Muscle layer of colon (tissue), 2 donors: ENCODE measurements at regions not wholly inside any gene's neighbourhood (a gene's known extent, or its start where the extent isn't known, plus 50 kb on each side); places are given as distances from the start of the nearest gene placed in this dataset.
"Not testable (repeated sequence)": the region's sequence is repeated elsewhere in the genome, so short reads cannot be mapped to it uniquely, and the experiment has no call there.

Source experiments
- H3K27ac ChIP-seq: one replicate; pipeline ENCODE4 v1.7.0; 2013; ENCODE audit warnings: low read depth, mild to moderate bottlenecking, low read length, moderate library complexity
- H3K27me3 ChIP-seq, 2 donors: one replicate each; pipeline ENCODE4 v1.7.0; 2013; ENCODE audit warnings: low read length in 2 of 2, mild to moderate bottlenecking in 2 of 2; ENCODE audit not compliant: insufficient read depth in 2 of 2, control insufficient read depth in 1 of 2
- H3K36me3 ChIP-seq: one replicate; pipeline ENCODE4 v1.7.0; 2013; ENCODE audit warnings: mild to moderate bottlenecking, low read length; ENCODE audit not compliant: insufficient read depth
- H3K4me1 ChIP-seq: one replicate; pipeline ENCODE4 v1.7.0; 2013; ENCODE audit warnings: mild to moderate bottlenecking, low read length; ENCODE audit not compliant: insufficient read depth
- H3K4me3 ChIP-seq, 2 donors: one replicate each; pipeline ENCODE4 v1.7.0; 2013; ENCODE audit warnings: low read length in 2 of 2, low read depth in 1 of 2, mild to moderate bottlenecking in 1 of 2, moderate library complexity in 1 of 2
- H3K9ac ChIP-seq: one replicate; pipeline ENCODE4 v1.7.0; 2013; ENCODE audit warnings: low read length
- H3K9me3 ChIP-seq: one replicate; pipeline ENCODE4 v1.7.0; 2013; ENCODE audit warnings: mild to moderate bottlenecking, low read length
- donor health status: abdominal sarcoma.
- donor health status: Adenocarcinoma of cecum.

- H3K9ac ChIP-seq, result no peak overlapping the region
- no peaks in the 10 kb centered on the region for H3K27me3 ChIP-seq
- H3K4me1 ChIP-seq, result peaks cover 4% of the 10 kb centered on the region
- H3K27ac ChIP-seq, result no peak overlapping the region
- no peak overlapping the region for H3K4me3 ChIP-seq
- H3K36me3 ChIP-seq, result no peaks in the 10 kb centered on the region
- H3K9me3 ChIP-seq, result no peaks in the 10 kb centered on the region
These were observed 137.8 kb upstream of the LRATD1 start for GRCh38 chr2:14494759-14495158.

GRCh38 chr2:14501061-14501460 lies 131.5 kb upstream of the LRATD1 start:
- no peaks in the 10 kb centered on the region for H3K4me1 ChIP-seq
- H3K9ac ChIP-seq, result no peak overlapping the region
- no peaks in the 10 kb centered on the region for H3K9me3 ChIP-seq
- H3K27ac ChIP-seq, result no peak overlapping the region
- no peak overlapping the region for H3K4me3 ChIP-seq
- no peaks in the 10 kb centered on the region for H3K36me3 ChIP-seq
- H3K27me3 ChIP-seq, result no peaks in the 10 kb centered on the region

DNA sequence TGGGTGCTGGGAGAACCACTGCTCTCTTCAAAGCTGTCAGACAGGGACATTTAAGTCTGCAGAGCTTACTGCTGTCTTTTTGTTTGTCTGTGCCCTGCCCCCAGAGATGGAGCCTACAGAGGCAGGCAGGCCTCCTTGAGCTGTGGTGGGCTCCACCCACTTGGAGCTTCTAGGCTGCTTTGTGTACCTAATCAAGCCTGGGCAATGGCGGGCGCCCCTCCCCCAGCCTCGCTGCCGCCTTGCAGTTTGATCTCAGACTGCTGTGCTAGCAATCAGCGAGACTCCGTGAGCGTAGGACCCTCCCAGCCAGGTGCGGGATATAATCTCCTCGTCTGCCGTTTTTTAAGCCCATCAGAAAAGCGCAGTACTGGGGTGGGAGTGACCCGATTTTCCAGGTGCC lies 125.6 kb upstream of the LRATD1 start:
- not testable (repeated sequence) for H3K4me3 ChIP-seq, H3K9me3 ChIP-seq, H3K27ac ChIP-seq, H3K4me1 ChIP-seq, H3K36me3 ChIP-seq, H3K9ac ChIP-seq, H3K27me3 ChIP-seq

- Histone ChIP-seq H3K4me3 (no peak overlapping the region), H3K4me1 (no peaks in the 10 kb centered on the region), H3K36me3 (no peaks in the 10 kb centered on the region), H3K9me3 (no peaks in the 10 kb centered on the region), H3K27me3 (no peaks in the 10 kb centered on the region), H3K9ac (no peak overlapping the region), H3K27ac (no peak overlapping the region)
These were observed 121.0 kb upstream of the LRATD1 start for GRCh38 chr2:14511541-14511940.

DNA sequence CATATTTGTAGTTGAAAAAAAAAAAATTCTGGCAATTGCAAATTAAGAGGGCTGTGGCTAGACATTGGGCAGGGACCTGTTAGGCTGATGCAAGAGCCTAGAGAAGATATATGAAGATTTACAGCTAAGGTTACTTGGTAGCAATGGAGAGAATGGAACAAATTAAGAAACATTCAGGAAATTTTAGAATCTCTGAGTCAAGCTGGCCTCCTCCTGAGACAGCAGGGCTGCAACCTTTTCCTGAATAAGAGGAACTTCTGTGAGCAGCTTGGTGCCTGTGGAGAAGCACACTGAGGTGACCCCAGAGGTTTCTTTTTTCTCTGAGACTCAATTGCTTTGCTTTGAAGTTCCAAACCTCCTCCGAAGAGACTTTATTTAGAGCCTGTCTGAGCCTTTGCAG lies 118.6 kb upstream of the LRATD1 start:
- no peaks in the 10 kb centered on the region for H3K9me3 ChIP-seq
- H3K27me3 ChIP-seq, result no peaks in the 10 kb centered on the region
- H3K4me3 ChIP-seq, result no peak overlapping the region
- no peak overlapping the region for H3K27ac ChIP-seq
- H3K9ac ChIP-seq, result no peak overlapping the region
- H3K36me3 ChIP-seq, result no peaks in the 10 kb centered on the region
- no peaks in the 10 kb centered on the region for H3K4me1 ChIP-seq

- no peak overlapping the region for H3K27ac ChIP-seq
- no peak overlapping the region for H3K9ac ChIP-seq
- H3K9me3 ChIP-seq, result no peaks in the 10 kb centered on the region
- no peaks in the 10 kb centered on the region for H3K36me3 ChIP-seq
- no peak overlapping the region for H3K4me3 ChIP-seq
- no peaks in the 10 kb centered on the region for H3K4me1 ChIP-seq
- H3K27me3 ChIP-seq, result no peaks in the 10 kb centered on the region
These were observed 115.7 kb upstream of the LRATD1 start for GRCh38 chr2:14516844-14517243.

GRCh38 chr2:14517731-14518130 lies 114.8 kb upstream of the LRATD1 start:
- no peak overlapping the region for H3K9ac ChIP-seq
- no peak overlapping the region for H3K27ac ChIP-seq
- H3K4me1 ChIP-seq, result no peaks in the 10 kb centered on the region
- H3K36me3 ChIP-seq, result no peaks in the 10 kb centered on the region
- no peaks in the 10 kb centered on the region for H3K27me3 ChIP-seq
- H3K9me3 ChIP-seq, result no peaks in the 10 kb centered on the region
- H3K4me3 ChIP-seq, result no peak overlapping the region

DNA sequence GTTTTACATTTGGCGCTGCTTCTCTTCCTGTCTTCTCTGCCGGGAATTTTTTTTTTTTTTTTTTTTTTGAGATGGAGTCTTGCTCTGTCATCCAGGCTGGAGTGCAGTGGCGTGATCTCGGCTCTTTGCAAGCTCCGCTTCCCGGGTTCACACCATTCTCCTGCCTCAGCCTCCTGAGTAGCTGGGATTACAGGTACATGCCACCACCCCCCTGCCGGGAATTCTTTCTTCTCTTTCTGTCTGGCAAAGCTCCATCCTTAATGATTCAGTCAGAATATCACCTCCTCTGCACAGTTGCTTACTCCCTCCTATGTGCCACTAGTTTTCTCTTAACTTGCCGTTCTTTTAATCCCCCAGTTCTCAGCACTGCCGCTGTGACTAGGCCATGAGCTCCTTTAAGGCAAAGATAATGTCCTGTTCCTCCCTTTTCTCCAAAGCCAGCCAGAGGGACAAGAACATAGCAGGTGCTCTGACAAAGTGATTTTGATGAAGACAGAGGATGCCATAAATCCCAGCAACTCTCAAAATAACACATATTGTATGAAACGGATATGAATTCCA lies 112.1 kb upstream of the LRATD1 start:
- H3K36me3 ChIP-seq, result no peaks in the 10 kb centered on the region
- H3K4me1 ChIP-seq, result no peaks in the 10 kb centered on the region
- no peak overlapping the region for H3K4me3 ChIP-seq
- no peaks in the 10 kb centered on the region for H3K27me3 ChIP-seq
- H3K9ac ChIP-seq, result no peak overlapping the region
- H3K9me3 ChIP-seq, result no peaks in the 10 kb centered on the region
- H3K27ac ChIP-seq, result no peak overlapping the region

- no peak overlapping the region for H3K4me3 ChIP-seq
- H3K36me3 ChIP-seq, result no peaks in the 10 kb centered on the region
- H3K9me3 ChIP-seq, result no peaks in the 10 kb centered on the region
- no peaks in the 10 kb centered on the region for H3K4me1 ChIP-seq
- H3K27ac ChIP-seq, result no peak overlapping the region
- no peaks in the 10 kb centered on the region for H3K27me3 ChIP-seq
- no peak overlapping the region for H3K9ac ChIP-seq
These were observed 108.3 kb upstream of the LRATD1 start for GRCh38 chr2:14524041-14524802.

DNA sequence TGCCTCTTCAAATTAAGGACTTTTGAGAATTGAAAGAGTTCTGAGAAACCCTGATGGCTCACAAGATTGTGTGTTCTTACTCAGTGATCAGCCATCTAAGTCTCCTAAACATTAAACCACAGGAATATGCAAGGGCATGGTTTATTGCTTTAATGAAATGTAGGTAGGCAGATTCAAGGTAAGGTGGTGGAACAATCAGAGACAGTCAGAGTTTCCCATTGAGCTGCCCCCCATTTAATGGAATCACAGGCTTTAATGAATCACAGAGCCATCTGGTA lies 107.8 kb upstream of the LRATD1 start:
- H3K27ac ChIP-seq, result no peak overlapping the region
- H3K9ac ChIP-seq, result no peak overlapping the region
- H3K36me3 ChIP-seq, result no peaks in the 10 kb centered on the region
- no peak overlapping the region for H3K4me3 ChIP-seq
- H3K4me1 ChIP-seq, result no peaks in the 10 kb centered on the region
- H3K9me3 ChIP-seq, result no peaks in the 10 kb centered on the region
- H3K27me3 ChIP-seq, result no peaks in the 10 kb centered on the region

GRCh38 chr2:14530506-14530905 lies 102.0 kb upstream of the LRATD1 start:
- H3K9me3 ChIP-seq, result no peaks in the 10 kb centered on the region
- H3K4me1 ChIP-seq, result no peaks in the 10 kb centered on the region
- H3K9ac ChIP-seq, result no peak overlapping the region
- no peak overlapping the region for H3K4me3 ChIP-seq
- no peaks in the 10 kb centered on the region for H3K27me3 ChIP-seq
- H3K27ac ChIP-seq, result no peak overlapping the region
- no peaks in the 10 kb centered on the region for H3K36me3 ChIP-seq

DNA sequence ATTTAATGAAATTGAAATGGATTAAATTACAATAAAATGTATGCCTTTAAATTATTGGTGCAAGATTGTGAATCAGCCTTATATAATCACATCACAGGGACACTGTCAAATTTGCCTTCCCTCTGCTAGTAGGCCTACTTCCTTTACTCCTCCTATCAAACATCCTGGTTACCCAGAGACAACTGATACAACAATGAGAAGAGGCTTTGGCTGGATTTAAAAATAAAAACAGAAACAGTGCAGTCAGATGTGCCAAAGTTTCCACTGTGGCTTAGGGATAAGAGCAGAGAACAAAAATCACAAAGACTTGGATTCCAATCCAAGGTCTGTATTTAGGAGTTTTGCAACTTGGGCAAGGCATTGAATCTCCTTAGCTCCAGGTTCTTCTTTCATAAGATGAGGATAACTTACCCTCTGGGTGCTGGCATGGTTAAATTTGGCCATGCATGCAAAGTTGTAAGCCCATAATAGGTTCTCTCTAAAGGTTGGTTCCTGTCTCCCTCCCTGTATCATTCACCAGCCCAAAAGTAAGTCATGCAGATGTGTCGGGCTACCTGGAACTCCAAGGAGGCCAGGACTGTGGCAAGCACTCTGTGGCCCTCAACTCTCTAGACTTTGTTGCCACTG lies 99.3 kb upstream of the LRATD1 start:
- no peak overlapping the region for H3K9ac ChIP-seq
- no peak overlapping the region for H3K27ac ChIP-seq

More for the DNA sequence above, 99.3 kb upstream of the LRATD1 start:
- no peaks in the 10 kb centered on the region for H3K27me3 ChIP-seq
- no peak overlapping the region for H3K4me3 ChIP-seq
- no peaks in the 10 kb centered on the region for H3K4me1 ChIP-seq
- H3K36me3 ChIP-seq, result no peaks in the 10 kb centered on the region
- H3K9me3 ChIP-seq, result no peaks in the 10 kb centered on the region
